Sigmoid colon (tissue), 3 donors: ENCODE measurements at regions not wholly inside any gene's neighbourhood (a gene's known extent, or its start where the extent isn't known, plus 50 kb on each side); places are given as distances from the start of the nearest gene placed in this dataset.

ENCODE experiments used
- POLR2A ChIP-seq, 2 donors: fragments of 450-650 bp; IDR thresholded peaks; one replicate each; pipeline ENCODE4 v1.6.1; 2016; ENCODE audit warnings: antibody characterized with exemption in 2 of 2, mild to moderate bottlenecking in 2 of 2, moderate library complexity in 2 of 2
- TF ChIP-seq, protein P1 (sequence below), 4 experiments: fragments of 450-650 bp in 3 of 4; fragments of 200-600 bp in 1 of 4; IDR thresholded peaks; one replicate each; pipeline ENCODE4 v1.5.1; 2016 to 2019; ENCODE audit warnings: antibody characterized with exemption in 4 of 4, mild to moderate bottlenecking in 3 of 4, moderate library complexity in 2 of 4

DNA sequence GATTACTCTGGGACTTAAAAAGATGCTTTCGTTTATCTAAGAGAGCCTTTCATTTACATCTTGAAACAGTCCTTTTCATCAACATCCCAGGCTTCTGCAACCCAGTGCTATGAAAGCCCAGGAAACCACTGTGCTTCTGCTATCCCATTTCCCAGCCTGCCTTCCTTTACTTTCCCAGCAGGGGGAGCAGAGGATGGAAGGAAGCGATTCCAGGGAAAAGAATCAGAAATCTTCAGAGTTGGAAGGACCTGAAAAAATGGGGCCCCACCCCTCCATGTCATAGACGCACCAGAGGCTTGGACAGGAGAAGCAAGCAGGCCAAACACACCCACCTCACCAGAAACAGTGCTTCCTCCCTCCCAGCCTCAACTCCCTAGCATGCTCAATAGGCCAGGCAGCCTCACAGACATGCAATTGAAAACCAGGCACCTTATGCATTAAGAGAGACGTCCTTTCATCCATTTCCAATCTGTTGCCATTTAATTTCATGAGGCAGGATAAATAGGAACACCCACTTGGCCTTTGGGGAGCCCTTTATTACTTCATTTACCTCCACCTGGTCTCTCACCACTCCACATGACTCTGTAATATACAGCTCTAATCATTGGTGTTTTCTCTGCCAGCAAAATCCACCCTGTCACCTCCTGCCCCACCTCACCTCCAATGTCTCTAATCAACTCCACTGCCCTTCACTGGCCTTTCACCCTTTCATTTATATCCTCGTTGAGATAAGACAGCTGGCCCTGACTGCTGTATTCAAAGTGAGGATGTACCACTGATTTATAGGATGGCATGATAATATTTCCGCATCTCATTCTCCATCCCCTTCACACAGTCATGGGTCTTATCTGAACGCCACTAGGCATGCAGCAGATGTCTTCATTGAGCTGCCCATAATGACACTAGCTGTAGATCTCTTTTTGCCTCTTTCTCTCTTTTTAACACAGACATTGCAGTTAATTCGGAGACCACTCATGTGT, 583.9 kb downstream of the NTRK3 start:
- TF ChIP-seq, protein P1, sequence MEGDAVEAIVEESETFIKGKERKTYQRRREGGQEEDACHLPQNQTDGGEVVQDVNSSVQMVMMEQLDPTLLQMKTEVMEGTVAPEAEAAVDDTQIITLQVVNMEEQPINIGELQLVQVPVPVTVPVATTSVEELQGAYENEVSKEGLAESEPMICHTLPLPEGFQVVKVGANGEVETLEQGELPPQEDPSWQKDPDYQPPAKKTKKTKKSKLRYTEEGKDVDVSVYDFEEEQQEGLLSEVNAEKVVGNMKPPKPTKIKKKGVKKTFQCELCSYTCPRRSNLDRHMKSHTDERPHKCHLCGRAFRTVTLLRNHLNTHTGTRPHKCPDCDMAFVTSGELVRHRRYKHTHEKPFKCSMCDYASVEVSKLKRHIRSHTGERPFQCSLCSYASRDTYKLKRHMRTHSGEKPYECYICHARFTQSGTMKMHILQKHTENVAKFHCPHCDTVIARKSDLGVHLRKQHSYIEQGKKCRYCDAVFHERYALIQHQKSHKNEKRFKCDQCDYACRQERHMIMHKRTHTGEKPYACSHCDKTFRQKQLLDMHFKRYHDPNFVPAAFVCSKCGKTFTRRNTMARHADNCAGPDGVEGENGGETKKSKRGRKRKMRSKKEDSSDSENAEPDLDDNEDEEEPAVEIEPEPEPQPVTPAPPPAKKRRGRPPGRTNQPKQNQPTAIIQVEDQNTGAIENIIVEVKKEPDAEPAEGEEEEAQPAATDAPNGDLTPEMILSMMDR (IDR thresholded peaks at IDR 0.05), result peak in 3 of 4 experiments; percentile 21 to 49 (median 46)
- TF ChIP-seq POLR2A (IDR thresholded peaks at IDR 0.05), result no peak
